Breast epithelium (tissue), 3 donors: ENCODE measurements at regions not wholly inside any gene's neighbourhood (a gene's known extent, or its start where the extent isn't known, plus 50 kb on each side); places are given as distances from the start of the nearest gene placed in this dataset.

ENCODE experiments used
- POLR2A ChIP-seq: fragments of 450-650 bp; IDR thresholded peaks from one replicate; pipeline ENCODE4 v1.6.1; 2016; ENCODE audit warnings: antibody characterized with exemption, mild to moderate bottlenecking, moderate library complexity
- TF ChIP-seq, protein P1 (sequence below), 3 donors: fragments of 450-650 bp; IDR thresholded peaks; one replicate each; pipeline ENCODE4 v1.5.1; 2016 to 2017; ENCODE audit warnings: antibody characterized with exemption in 3 of 3, mild to moderate bottlenecking in 3 of 3, moderate library complexity in 3 of 3

DNA sequence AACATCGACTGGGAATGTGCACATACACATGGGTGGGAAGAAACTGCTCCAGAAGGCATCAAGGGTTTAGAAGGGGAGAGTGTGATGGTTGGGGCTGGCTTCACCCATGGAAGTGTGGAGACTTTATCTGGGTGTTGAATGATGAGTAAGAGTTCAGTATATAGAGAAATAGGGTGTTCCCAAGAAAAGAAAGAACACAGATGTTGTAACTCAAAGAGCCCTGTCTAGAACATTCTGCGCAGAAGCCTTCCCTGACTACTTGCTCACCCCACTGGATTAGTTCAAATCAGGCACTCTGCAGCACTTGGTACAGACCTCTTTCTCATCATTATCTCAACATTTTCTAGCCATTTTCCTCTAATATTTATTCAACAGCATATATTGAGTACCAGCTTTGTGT, 491.7 kb downstream of the SNAPC1 start:
- TF ChIP-seq POLR2A, result no peak
- TF ChIP-seq, protein P1, sequence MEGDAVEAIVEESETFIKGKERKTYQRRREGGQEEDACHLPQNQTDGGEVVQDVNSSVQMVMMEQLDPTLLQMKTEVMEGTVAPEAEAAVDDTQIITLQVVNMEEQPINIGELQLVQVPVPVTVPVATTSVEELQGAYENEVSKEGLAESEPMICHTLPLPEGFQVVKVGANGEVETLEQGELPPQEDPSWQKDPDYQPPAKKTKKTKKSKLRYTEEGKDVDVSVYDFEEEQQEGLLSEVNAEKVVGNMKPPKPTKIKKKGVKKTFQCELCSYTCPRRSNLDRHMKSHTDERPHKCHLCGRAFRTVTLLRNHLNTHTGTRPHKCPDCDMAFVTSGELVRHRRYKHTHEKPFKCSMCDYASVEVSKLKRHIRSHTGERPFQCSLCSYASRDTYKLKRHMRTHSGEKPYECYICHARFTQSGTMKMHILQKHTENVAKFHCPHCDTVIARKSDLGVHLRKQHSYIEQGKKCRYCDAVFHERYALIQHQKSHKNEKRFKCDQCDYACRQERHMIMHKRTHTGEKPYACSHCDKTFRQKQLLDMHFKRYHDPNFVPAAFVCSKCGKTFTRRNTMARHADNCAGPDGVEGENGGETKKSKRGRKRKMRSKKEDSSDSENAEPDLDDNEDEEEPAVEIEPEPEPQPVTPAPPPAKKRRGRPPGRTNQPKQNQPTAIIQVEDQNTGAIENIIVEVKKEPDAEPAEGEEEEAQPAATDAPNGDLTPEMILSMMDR (IDR thresholded peaks at IDR 0.05), result no peak
